Liver (tissue), 8 donors: ENCODE measurements at regions not wholly inside any gene's neighbourhood (a gene's known extent, or its start where the extent isn't known, plus 50 kb on each side); places are given as distances from the start of the nearest gene placed in this dataset.

Experiments
- DNase-seq: peaks from one replicate; pipeline ENCODE4 v3.0.0-alpha.2; 2017; ENCODE audit warnings: low spot score
- H3K27ac ChIP-seq, 2 donors: one replicate each; pipeline ENCODE4 v1.7.0; 2013; ENCODE audit warnings: inconsistent platforms in 2 of 2, low read length in 2 of 2, control low read depth in 1 of 2, low read depth in 1 of 2, mild to moderate bottlenecking in 1 of 2
- H3K27me3 ChIP-seq, 4 donors: one replicate each; pipeline versions ENCODE4 v1.6.1 to v1.7.0; 2013; ENCODE audit warnings: low read length in 3 of 4, inconsistent platforms in 1 of 4, mild to moderate bottlenecking in 1 of 4, moderate library complexity in 1 of 4; ENCODE audit not compliant: control insufficient read depth in 4 of 4, insufficient read depth in 4 of 4
- H3K36me3 ChIP-seq, 4 donors: one replicate each; pipeline versions ENCODE4 v1.6.1 to v1.7.0; 2013; ENCODE audit warnings: low read length in 3 of 4, mild to moderate bottlenecking in 3 of 4, low read depth in 1 of 4, moderate library complexity in 1 of 4; ENCODE audit not compliant: control insufficient read depth in 4 of 4, insufficient read depth in 3 of 4
- H3K4me1 ChIP-seq, 4 donors: one replicate each; pipeline versions ENCODE4 v1.6.1 to v1.7.0; 2013; ENCODE audit warnings: low read length in 3 of 4, mild to moderate bottlenecking in 3 of 4, moderate library complexity in 1 of 4; ENCODE audit not compliant: control insufficient read depth in 4 of 4, insufficient read depth in 4 of 4
- H3K4me3 ChIP-seq, 3 donors: one replicate each; pipeline versions ENCODE4 v1.6.1 to v1.7.0; 2013; ENCODE audit warnings: low read length in 3 of 3, control low read depth in 1 of 3, low read depth in 1 of 3, mild to moderate bottlenecking in 1 of 3
- H3K9ac ChIP-seq, 2 donors: one replicate each; pipeline ENCODE4 v1.7.0; 2013; ENCODE audit warnings: low read length in 2 of 2, mild to moderate bottlenecking in 2 of 2, moderate library complexity in 2 of 2, control low read depth in 1 of 2, low read depth in 1 of 2
- H3K9me3 ChIP-seq, 4 donors: one replicate each; pipeline versions ENCODE4 v1.6.1 to v1.7.0; 2013; ENCODE audit warnings: low read length in 3 of 4; ENCODE audit not compliant: control insufficient read depth in 4 of 4
- ATF3 ChIP-seq: IDR thresholded peaks from 2 replicates; pipeline ENCODE4 v1.6.1; 2016; ENCODE audit warnings: antibody characterized with exemption
- CTCF ChIP-seq: fragments of 150-350 bp; IDR thresholded peaks from 2 replicates; pipeline ENCODE4 v1.5.1; 2017; ENCODE audit warnings: improper control_type of control experiment, low read depth, low read length; ENCODE audit not compliant: missing input control
- EGR1 ChIP-seq, 2 donors: IDR thresholded peaks; 2 replicates each; pipeline ENCODE4 v1.6.1; 2016 to 2018; ENCODE audit warnings: antibody characterized with exemption in 2 of 2, low read depth in 2 of 2
- FOXA1 ChIP-seq: IDR thresholded peaks from 2 replicates; pipeline ENCODE4 v1.6.1; 2016; ENCODE audit warnings: antibody characterized with exemption
- FOXA2 ChIP-seq: IDR thresholded peaks from 2 replicates; pipeline ENCODE4 v1.6.1; 2016; ENCODE audit warnings: antibody characterized with exemption
- GABPA ChIP-seq, 2 donors: IDR thresholded peaks in 1 of 2; conservative IDR thresholded peaks in 1 of 2; 2 replicates each; pipeline ENCODE4 v1.6.1; 2016; ENCODE audit warnings: antibody characterized with exemption in 2 of 2, mild to moderate bottlenecking in 1 of 2, moderate library complexity in 1 of 2
- HNF4A ChIP-seq, 2 donors: conservative IDR thresholded peaks; 2 replicates each; pipeline ENCODE4 v1.6.1; 2016; ENCODE audit warnings: antibody characterized with exemption in 2 of 2, mild to moderate bottlenecking in 2 of 2
- HNF4G ChIP-seq: IDR thresholded peaks from 2 replicates; pipeline ENCODE4 v1.6.1; 2016; ENCODE audit warnings: antibody characterized with exemption
- JUND ChIP-seq, 2 donors: IDR thresholded peaks; 2 replicates each; pipeline ENCODE4 v1.6.1; 2016; ENCODE audit warnings: antibody characterized with exemption in 2 of 2
- MAX ChIP-seq: IDR thresholded peaks from 2 replicates; pipeline ENCODE4 v1.6.1; 2016; ENCODE audit warnings: antibody characterized with exemption
- NR2F2 ChIP-seq: IDR thresholded peaks from 2 replicates; pipeline ENCODE4 v1.6.1; 2016; ENCODE audit warnings: antibody characterized with exemption
- RAD21 ChIP-seq, 2 donors: IDR thresholded peaks; 2 replicates each; pipeline ENCODE4 v1.6.1; 2016; ENCODE audit warnings: antibody characterized with exemption in 2 of 2, mild to moderate bottlenecking in 2 of 2
- REST ChIP-seq: IDR thresholded peaks from 2 replicates; pipeline ENCODE4 v1.6.1; 2016; ENCODE audit warnings: antibody characterized with exemption, mild to moderate bottlenecking
- RXRA ChIP-seq, 2 donors: IDR thresholded peaks; 2 replicates each; pipeline ENCODE4 v1.6.1; 2017 to 2018; ENCODE audit warnings: antibody characterized with exemption in 2 of 2, mild to moderate bottlenecking in 1 of 2
- SP1 ChIP-seq: IDR thresholded peaks from 2 replicates; pipeline ENCODE4 v1.6.1; 2018; ENCODE audit warnings: antibody characterized with exemption, mild to moderate bottlenecking
- TAF1 ChIP-seq: conservative IDR thresholded peaks from 2 replicates; pipeline ENCODE4 v1.6.1; 2016; ENCODE audit warnings: antibody characterized with exemption, mild to moderate bottlenecking
- YY1 ChIP-seq: IDR thresholded peaks from 2 replicates; pipeline ENCODE4 v1.6.1; 2016; ENCODE audit warnings: antibody characterized with exemption, mild to moderate bottlenecking
- ZBTB33 ChIP-seq: IDR thresholded peaks from 2 replicates; pipeline ENCODE4 v1.6.1; 2016; ENCODE audit warnings: antibody characterized with exemption
- WGBS: extraction: QIAGEN DNeasy Blood & Tissue Kit; methylation state at CpG from one replicate; pipeline ENCODE4 v1.1.7; 2013; 5-methylcytosine and 5-hydroxymethylcytosine counted together
- donor health status: healthy.
- donor health status: healthy.
- donor health status: healthy.
- donor health status: healthy.
- donor health status: healthy.

GRCh38 chr3:85180-85579 is 111.4 kb upstream of the CHL1 start:
- H3K4me1 ChIP-seq = no peaks in the 10 kb centered on the region
- no peak overlapping the region for H3K27ac ChIP-seq
- no peak for DNase-seq
- TF ChIP-seq ATF3 (no peak), ZBTB33 (no peak), NR2F2 (no peak), CTCF (no peak), HNF4G (no peak), SP1 (no peak), GABPA (IDR thresholded peaks at IDR 0.05 in 1 of 2, conservative IDR thresholded peaks at IDR 0.05 in 1 of 2) (no peak), FOXA1 (no peak), RXRA (IDR thresholded peaks at IDR 0.05) (no peak), HNF4A (conservative IDR thresholded peaks at IDR 0.05) (no peak), YY1 (no peak), RAD21 (IDR thresholded peaks at IDR 0.05) (no peak), EGR1 (IDR thresholded peaks at IDR 0.05; ENCODE audit: low read depth in 2 of 2) (no peak), FOXA2 (no peak), JUND (IDR thresholded peaks at IDR 0.05) (no peak), MAX (no peak), REST (no peak), TAF1 (no peak)
- no peaks in the 10 kb centered on the region for H3K9me3 ChIP-seq
- H3K36me3 ChIP-seq = no peaks in the 10 kb centered on the region
- H3K27me3 ChIP-seq = peaks cover 0 to 11% (median 0%) of the 10 kb centered on the region in 4 donors
- no peak overlapping the region for H3K4me3 ChIP-seq
- no peak overlapping the region for H3K9ac ChIP-seq
- 76% methylated on average over 2 of the region's 2 CpGs for WGBS

GRCh38 chr3:88267-88666 is 108.3 kb upstream of the CHL1 start:
- H3K27ac ChIP-seq = no peak overlapping the region
- no peak overlapping the region for H3K9ac ChIP-seq
- DNase-seq = no peak
- peaks cover 0 to 8% (median 0%) of the 10 kb centered on the region in 4 donors for H3K27me3 ChIP-seq
- H3K9me3 ChIP-seq = no peaks in the 10 kb centered on the region
- no peaks in the 10 kb centered on the region for H3K4me1 ChIP-seq
- H3K4me3 ChIP-seq = no peak overlapping the region
- H3K36me3 ChIP-seq = no peaks in the 10 kb centered on the region
- WGBS = 55% methylated on average over 1 of the region's 1 CpG
- TF ChIP-seq GABPA (IDR thresholded peaks at IDR 0.05 in 1 of 2, conservative IDR thresholded peaks at IDR 0.05 in 1 of 2) (no peak), ZBTB33 (no peak), REST (no peak), FOXA1 (no peak)
